ENCODE measurements at regions not wholly inside any gene's neighbourhood (a gene's known extent, or its start where the extent isn't known, plus 50 kb on each side); places are given as distances from the start of the nearest gene placed in this dataset.

DNA sequence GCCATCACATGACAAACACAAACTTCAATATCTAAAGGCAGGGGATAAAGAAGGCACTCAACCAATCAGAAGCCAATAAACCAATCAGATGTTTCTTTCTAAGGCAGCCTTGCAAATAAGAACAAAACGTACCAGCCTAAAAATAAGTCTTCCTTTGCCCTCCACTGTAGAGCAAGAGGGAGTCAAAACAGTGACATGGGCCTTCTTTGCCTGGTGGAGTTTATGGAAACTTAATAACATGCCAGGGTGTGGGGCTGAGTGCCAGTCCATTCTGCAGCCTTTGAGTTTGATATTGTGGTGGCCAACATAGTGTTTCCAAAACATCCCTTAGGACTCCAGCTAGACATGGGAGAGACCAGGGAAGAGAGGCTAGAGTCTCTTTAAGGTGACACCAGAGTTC, 126.1 kb upstream of the NECTIN1 start:
- Histone ChIP-seq H3K36me3 (ENCODE audit: insufficient read depth) (no peaks in the 10 kb centered on the region), H3K4me3 (ENCODE audit: low read depth, low read length) (no peak overlapping the region), H3K27ac (ENCODE audit: low read depth) (no peak overlapping the region), H3K4me1 (ENCODE audit: insufficient read depth) (no peaks in the 10 kb centered on the region)
- no peak for DNase-seq (ENCODE audit: extremely low spot score)
- 71% methylated on average over 1 of the region's 1 CpG for WGBS

DNA sequence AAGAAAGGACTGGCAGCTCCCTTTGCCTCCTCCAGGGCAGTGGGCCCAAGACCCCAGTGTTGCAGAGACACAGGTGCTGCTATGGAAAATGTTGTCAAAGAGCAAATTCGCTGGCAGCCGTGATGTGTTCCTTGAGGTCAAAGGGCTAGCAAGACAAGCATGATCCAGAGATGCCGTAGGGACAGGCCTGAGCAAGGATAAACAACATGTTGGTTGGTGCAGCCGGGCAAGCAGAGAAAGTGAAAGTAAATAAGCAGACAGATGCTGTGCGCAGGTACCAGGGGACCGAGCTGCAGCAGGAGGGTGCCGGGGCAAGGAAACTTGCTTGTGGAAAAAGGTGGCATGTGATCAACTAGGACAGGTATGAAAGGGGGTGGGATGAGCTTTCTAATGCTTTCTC, 125.5 kb upstream of the NECTIN1 start:
- WGBS: 76% methylated on average over 7 of the region's 7 CpGs
- H3K4me3 ChIP-seq (ENCODE audit: low read depth, low read length): no peak overlapping the region
- no peak for DNase-seq (ENCODE audit: extremely low spot score)

DNA sequence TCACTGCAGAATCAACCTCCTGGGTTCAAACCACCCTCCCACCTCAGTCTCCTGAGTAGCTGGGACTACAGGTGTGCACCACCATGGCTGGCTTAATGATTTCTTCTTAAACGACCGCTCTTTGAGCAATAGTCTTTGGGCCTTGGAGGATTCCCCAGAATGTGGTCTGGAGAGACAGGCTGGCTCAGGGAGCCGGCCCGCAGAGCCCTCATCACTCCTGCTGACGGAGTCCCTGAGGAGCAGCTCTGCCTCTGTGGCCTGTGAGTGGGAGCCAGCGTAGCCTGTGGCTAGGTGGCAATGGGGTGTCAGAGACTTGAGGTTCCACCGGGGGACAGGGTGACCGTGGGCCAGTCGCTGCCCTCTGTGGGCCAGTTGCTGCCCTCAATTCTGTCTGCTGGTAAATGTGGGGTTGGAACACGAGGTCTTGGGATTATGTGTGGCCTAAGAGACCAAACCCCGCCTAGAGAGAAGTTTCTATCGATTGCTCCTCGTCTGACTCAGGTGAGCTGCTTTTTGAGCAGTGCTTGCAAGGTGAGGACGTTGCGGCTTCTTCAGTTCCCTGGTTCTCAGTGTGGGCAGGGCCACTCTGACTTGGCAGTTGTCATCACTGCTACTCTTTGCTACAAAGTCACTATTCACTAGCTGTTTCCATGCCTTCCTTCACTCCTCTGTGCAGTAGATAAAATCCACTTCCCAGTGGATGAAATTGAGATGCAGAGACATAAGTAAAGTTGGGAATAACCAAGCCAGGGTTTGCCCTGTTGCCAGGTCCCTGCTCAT, 124.8 kb upstream of the NECTIN1 start:
- DNase-seq (ENCODE audit: extremely low spot score): no peak
- H3K27ac ChIP-seq (ENCODE audit: low read depth): no peak overlapping the region
- no peaks in the 10 kb centered on the region for H3K36me3 ChIP-seq (ENCODE audit: insufficient read depth)
- 88% methylated on average over 15 of the region's 15 CpGs for WGBS
- no peaks in the 10 kb centered on the region for H3K4me1 ChIP-seq (ENCODE audit: insufficient read depth)
- no peak overlapping the region for H3K4me3 ChIP-seq (ENCODE audit: low read depth, low read length)

More for the DNA sequence above, 125.5 kb upstream of the NECTIN1 start:
- H3K4me1 ChIP-seq (ENCODE audit: insufficient read depth): no peaks in the 10 kb centered on the region
- H3K36me3 ChIP-seq (ENCODE audit: insufficient read depth): no peaks in the 10 kb centered on the region
- H3K27ac ChIP-seq (ENCODE audit: low read depth): no peak overlapping the region

DNA sequence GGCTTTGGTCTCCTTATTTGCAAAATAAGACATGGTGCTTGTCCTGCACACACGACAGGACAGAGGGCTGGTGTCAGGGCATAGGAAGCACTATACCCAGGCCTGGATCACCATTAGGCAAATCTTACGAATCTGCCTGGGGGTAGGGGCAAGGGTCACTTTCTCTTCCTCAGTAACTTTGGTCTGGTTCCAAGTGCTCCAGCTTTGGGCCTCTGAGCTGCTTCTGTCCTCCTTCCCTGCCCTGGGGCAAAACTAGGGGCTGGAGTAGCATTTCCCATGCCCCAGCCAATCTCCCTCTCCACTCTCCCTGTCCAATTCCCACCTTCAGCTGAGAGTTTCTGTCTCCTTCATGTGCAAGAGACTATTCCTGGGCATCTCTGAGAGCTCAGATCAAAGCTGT, 123.7 kb upstream of the NECTIN1 start:
- Histone ChIP-seq H3K4me1 (ENCODE audit: insufficient read depth) (no peaks in the 10 kb centered on the region), H3K27ac (ENCODE audit: low read depth) (no peak overlapping the region), H3K4me3 (ENCODE audit: low read depth, low read length) (no peak overlapping the region), H3K36me3 (ENCODE audit: insufficient read depth) (no peaks in the 10 kb centered on the region)
- DNase-seq (ENCODE audit: extremely low spot score): no peak
- WGBS: 68% methylated on average over 2 of the region's 2 CpGs

DNA sequence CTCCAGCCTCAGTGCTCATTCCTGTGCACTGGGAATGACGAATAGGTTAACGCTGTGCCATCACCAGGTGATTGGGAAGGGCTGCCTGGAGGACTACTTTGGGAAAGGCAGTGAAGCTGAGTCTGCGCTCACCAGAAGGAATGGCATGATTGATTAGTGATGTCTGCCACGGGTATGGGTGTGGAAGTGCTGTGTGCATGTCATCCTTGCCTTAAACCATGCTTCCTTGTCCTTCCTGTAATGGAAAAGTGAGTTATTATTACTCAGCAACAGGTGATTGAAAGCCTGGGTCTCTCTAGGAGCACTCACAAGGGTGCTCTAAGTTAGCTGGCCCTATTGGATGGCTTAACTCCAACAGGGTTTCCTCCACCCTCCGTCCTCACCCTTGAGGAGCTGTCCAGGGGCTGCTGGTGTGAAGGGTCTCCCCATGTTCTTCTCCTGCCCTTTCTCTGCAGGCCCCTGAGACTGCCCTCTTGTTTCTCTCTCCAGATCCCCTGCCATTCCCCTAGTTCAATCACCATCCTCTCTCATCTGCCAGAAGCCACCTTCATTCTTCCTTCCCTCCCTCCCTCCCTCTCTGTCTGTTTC, 121.9 kb upstream of the NECTIN1 start:
- H3K4me1 ChIP-seq (ENCODE audit: insufficient read depth): no peaks in the 10 kb centered on the region
- no peak overlapping the region for H3K27ac ChIP-seq (ENCODE audit: low read depth)
- H3K4me3 ChIP-seq (ENCODE audit: low read depth, low read length): no peak overlapping the region
- no peak for DNase-seq (ENCODE audit: extremely low spot score)
- H3K36me3 ChIP-seq (ENCODE audit: insufficient read depth): no peaks in the 10 kb centered on the region
- WGBS: 84% methylated on average over 5 of the region's 5 CpGs

DNA sequence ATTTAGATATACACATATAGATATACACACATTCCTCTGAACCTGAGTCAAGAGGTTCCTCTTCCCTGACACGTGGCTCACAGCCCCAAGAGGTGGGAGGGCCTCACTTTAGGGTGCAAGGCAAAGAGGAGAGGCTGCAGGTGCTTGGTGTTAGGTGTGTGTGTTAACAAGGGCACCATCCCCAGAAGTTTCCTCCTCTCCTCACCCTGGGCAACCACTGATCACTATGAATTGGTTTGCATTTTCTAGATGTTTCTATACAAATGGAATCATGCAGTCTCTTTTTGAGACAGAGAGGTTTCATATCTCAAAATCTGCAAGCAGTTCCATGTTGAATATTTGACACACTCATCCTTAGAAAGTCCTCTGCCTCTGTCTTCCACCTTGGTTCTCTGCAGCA, 120.9 kb upstream of the NECTIN1 start:
- no peak overlapping the region for H3K27ac ChIP-seq (ENCODE audit: low read depth)

DNA sequence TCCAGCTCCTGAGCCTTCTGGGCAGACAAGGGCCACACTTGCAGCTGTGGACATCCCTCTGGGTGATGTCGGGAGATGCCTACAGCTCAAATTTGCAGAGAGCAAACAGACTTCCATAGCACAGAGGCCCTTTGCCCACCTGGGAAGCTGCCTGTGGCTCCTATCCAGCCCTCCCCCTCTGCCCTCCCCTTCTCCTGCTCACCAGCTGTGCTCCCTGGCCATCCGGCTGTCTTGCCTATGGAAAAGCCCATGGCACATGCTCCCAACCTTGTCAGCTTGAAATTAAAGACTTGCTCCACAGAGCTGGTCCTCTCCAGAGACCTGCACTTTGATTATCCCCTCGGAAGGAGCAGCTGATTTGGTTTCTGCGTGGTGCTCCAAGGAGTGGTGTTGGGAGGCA, 118.9 kb upstream of the NECTIN1 start:
- Histone ChIP-seq H3K27ac (ENCODE audit: low read depth) (no peak overlapping the region), H3K4me1 (ENCODE audit: insufficient read depth) (no peaks in the 10 kb centered on the region), H3K4me3 (ENCODE audit: low read depth, low read length) (no peak overlapping the region), H3K36me3 (ENCODE audit: insufficient read depth) (no peaks in the 10 kb centered on the region)
- 60% methylated on average over 4 of the region's 4 CpGs for WGBS
- no peak for DNase-seq (ENCODE audit: extremely low spot score)

More for the DNA sequence above, 120.9 kb upstream of the NECTIN1 start:
- Histone ChIP-seq H3K36me3 (ENCODE audit: insufficient read depth) (no peaks in the 10 kb centered on the region), H3K4me3 (ENCODE audit: low read depth, low read length) (no peak overlapping the region), H3K4me1 (ENCODE audit: insufficient read depth) (no peaks in the 10 kb centered on the region)
- no peak for DNase-seq (ENCODE audit: extremely low spot score)
- WGBS: 25% methylated on average over 1 of the region's 1 CpG

DNA sequence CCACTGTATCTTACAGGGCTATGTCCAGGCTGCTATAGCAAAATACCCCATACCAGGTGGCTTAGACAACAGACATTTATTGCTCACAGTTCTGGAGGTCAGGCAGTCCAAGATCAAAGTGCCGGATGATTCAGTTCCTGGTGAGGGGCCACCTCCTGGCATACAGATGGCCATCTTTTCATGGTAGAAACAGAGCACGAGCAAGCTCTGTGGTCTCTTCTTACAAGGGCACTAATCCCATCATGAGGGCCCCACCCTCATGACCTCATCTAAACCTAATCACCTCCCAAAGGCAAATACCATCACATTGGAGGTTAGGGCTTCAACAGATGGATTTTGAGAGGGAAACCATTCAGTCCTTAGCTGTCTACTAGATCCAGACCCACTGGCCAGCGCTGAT, 117.4 kb upstream of the NECTIN1 start:
- Histone ChIP-seq H3K27ac (ENCODE audit: low read depth) (no peak overlapping the region), H3K4me3 (ENCODE audit: low read depth, low read length) (no peak overlapping the region), H3K36me3 (ENCODE audit: insufficient read depth) (no peaks in the 10 kb centered on the region), H3K4me1 (ENCODE audit: insufficient read depth) (no peaks in the 10 kb centered on the region)
- WGBS: 92% methylated on average over 3 of the region's 3 CpGs
- no peak for DNase-seq (ENCODE audit: extremely low spot score)

DNA sequence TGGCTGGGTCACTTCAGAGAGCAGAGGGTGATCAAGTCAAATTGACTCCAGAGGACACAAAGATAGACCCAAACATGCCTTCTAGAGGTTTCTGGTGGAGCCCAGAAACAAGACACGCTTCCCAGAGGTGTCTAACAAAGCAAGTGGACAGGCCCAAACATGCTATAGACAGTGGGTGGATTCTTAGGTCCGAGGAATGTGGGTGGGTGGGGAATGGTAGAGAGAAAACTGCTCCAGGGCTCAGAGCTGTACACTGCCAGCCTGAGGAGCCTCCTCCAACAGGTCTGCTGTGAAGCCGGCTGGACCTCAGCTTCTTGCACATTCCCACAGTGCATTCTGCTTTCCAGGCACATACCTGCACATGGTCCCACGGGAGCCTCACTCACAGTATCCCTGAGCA, 116.8 kb upstream of the NECTIN1 start:
- H3K4me3 ChIP-seq (ENCODE audit: low read depth, low read length): no peak overlapping the region
- H3K36me3 ChIP-seq (ENCODE audit: insufficient read depth): no peaks in the 10 kb centered on the region
- peak; percentile 43 for DNase-seq (ENCODE audit: extremely low spot score)
- no peak overlapping the region for H3K27ac ChIP-seq (ENCODE audit: low read depth)
- no peaks in the 10 kb centered on the region for H3K4me1 ChIP-seq (ENCODE audit: insufficient read depth)
- WGBS: 87% methylated on average over 4 of the region's 4 CpGs

DNA sequence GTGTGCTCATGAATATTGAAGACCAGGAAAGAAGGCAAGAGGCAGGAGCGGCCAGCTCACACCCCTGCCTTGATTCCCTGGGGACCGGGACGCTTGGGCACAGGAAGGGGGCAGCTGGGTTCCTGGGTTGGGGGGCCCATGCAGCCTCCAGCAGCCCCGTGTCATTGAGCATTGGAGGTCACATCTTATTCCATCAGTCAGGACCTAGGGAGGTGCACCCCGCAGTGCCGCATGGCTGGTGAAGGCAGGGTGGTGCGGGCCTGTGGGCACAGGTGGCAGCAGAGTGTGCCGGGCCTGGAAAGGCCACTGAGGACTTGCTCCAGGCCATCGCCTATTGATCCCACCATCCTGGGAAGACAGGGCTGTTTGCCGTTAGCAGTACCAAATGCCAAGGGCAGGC, 116.3 kb upstream of the NECTIN1 start:
- H3K4me3 ChIP-seq (ENCODE audit: low read depth, low read length): no peak overlapping the region
- no peak overlapping the region for H3K27ac ChIP-seq (ENCODE audit: low read depth)
- no peak for DNase-seq (ENCODE audit: extremely low spot score)
- H3K4me1 ChIP-seq (ENCODE audit: insufficient read depth): no peaks in the 10 kb centered on the region
- WGBS: 92% methylated on average over 10 of the region's 10 CpGs
- H3K36me3 ChIP-seq (ENCODE audit: insufficient read depth): no peaks in the 10 kb centered on the region

DNA sequence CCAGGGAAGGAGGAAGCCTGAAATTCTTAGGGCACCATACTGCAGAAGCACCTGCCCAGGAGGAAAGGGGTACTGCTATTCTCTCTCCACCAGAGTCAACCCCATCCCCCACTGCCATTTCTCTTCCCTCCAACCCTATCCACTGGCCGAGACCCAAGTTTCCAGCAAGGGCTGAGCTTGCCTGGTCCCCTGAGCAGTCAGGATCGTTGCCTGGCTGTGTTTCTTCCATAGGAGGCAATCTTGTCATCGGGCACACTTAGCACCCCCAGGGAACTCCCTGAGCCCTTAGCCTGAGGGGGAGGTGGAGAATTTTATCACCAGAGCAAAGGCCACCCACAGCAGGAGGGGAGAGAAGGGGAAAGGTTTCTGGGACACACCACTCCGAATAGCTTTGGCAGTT, 115.8 kb upstream of the NECTIN1 start:
- Histone ChIP-seq H3K4me3 (ENCODE audit: low read depth, low read length) (no peak overlapping the region), H3K36me3 (ENCODE audit: insufficient read depth) (no peaks in the 10 kb centered on the region), H3K27ac (ENCODE audit: low read depth) (no peak overlapping the region), H3K4me1 (ENCODE audit: insufficient read depth) (no peaks in the 10 kb centered on the region)
- WGBS: 22% methylated on average over 4 of the region's 4 CpGs
- DNase-seq (ENCODE audit: extremely low spot score): no peak

DNA sequence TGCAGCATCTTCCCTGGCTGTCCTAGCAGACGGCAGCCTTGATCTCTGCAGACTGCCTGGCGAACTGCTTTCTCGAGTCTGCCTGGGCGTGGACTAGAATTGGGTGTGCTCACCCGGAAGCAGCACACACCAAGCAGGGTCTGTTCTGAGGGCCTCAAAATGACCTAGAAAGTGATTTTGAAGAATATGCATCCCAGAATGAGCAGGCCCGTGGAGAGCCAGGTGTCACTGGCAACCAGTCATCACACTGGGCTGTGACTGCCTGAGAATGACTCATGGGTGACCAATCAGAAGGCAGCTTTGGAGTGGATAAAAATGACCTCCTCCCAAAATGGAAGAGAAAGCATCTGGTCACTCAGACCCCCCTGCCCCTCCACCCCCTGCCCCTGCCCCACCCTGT, 114.9 kb upstream of the NECTIN1 start:
- no peaks in the 10 kb centered on the region for H3K4me1 ChIP-seq (ENCODE audit: insufficient read depth)
- H3K27ac ChIP-seq (ENCODE audit: low read depth): no peak overlapping the region
- DNase-seq (ENCODE audit: extremely low spot score): no peak
- 62% methylated on average over 6 of the region's 6 CpGs for WGBS
- no peak overlapping the region for H3K4me3 ChIP-seq (ENCODE audit: low read depth, low read length)
- H3K36me3 ChIP-seq (ENCODE audit: insufficient read depth): no peaks in the 10 kb centered on the region

DNA sequence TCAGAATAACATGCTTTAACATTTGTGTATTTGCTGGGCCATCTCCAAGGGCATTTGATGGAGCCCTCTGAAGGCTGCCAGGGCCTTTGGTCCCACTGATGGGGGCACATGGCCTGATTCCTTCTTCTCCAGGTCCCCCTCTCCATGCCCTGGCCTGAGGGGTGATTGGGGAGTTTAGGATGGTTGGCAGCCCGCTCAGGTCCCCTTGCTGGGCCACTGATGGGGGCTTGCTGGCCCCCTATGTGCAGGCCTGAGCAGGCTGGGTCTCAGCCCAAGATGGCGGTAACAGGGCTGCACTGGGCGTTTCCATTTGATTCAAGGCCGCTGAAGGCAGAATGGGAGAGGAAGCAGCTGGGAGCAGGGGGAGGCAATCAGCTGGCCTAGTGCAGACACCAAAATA, 113.7 kb upstream of the NECTIN1 start:
- DNase-seq (ENCODE audit: extremely low spot score): no peak
- WGBS: 89% methylated on average over 4 of the region's 4 CpGs
- Histone ChIP-seq H3K4me1 (ENCODE audit: insufficient read depth) (no peaks in the 10 kb centered on the region), H3K4me3 (ENCODE audit: low read depth, low read length) (no peak overlapping the region), H3K36me3 (ENCODE audit: insufficient read depth) (no peaks in the 10 kb centered on the region), H3K27ac (ENCODE audit: low read depth) (no peak overlapping the region)

DNA sequence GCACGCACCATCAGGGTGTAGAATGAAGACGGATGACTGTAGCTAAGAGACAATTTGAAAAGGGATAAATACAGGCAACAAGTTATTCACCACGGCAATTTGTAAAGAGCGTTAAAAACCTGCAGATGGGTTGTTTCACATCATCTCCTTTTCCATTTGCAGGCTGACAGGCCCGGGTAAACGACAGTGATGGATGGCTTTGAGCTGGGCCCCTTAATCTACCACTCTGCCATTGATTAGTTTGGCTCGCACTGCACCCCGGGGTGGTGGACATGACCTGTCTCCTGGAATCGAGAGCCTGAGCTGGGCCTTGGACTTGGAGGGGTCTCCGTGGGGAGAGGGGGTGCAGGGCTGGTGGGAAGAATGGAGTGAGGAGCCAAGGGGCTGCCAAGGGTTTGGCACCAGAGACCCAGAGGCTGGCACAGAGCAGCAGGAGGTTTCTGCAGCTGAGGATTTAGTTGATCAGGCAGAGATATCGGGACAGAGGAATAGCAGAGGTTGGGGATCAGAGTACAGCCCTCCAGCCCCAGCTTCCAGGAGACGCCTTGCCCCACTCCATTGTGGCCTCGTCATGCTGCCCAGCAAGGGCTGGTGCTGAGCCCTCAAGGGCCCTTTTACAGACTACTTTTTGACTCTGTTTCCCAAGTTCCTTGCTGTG, 110.6 kb upstream of the NECTIN1 start:
- Histone ChIP-seq H3K36me3 (ENCODE audit: insufficient read depth) (no peaks in the 10 kb centered on the region), H3K4me3 (ENCODE audit: low read depth, low read length) (no peak overlapping the region), H3K27ac (ENCODE audit: low read depth) (no peak overlapping the region), H3K4me1 (ENCODE audit: insufficient read depth) (no peaks in the 10 kb centered on the region)
- DNase-seq (ENCODE audit: extremely low spot score): no peak
- WGBS: 34% methylated on average over 13 of the region's 13 CpGs
